ENCODE measurements at regions not wholly inside any gene's neighbourhood (a gene's known extent, or its start where the extent isn't known, plus 50 kb on each side); places are given as distances from the start of the nearest gene placed in this dataset.

DNA sequence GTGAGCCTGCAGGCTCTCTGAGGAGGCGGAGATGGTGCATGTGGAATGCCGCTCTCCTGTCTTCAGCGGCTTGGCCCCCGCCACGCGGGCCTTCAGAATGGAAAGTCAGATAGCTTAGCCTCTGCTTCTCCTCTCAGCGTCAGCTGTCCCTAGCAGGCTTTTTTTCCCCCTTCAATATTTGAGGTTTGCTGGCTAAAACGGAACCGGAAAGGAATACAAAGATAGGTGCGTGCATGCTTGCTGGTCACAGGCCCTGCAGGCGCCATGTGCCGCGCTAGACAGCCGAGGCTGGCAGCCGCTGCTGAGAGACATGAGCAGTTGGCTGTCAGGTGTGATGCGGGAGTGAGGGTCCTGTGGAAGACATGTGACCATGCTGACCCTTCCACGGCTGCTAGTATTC lies 161.2 kb upstream of the COBL start:
- no peak for DNase-seq
- H3K27me3 ChIP-seq = peaks cover 0 to 3% (median 2%) of the 10 kb centered on the region in 3 donors
- H3K4me1 ChIP-seq = no peaks in the 10 kb centered on the region
- intact Hi-C loops (cut with DNase I; ENCODE audit: low total_unique reads) = no loop called here
- 91 to 96% (median 95%) methylated on average over 16 to 17 of the region's 17 CpGs for WGBS, 5 donors
- H3K36me3 ChIP-seq = no peaks in the 10 kb centered on the region
- TF ChIP-seq EP300 (IDR thresholded peaks at IDR 0.05) = no peak
- TF ChIP-seq POLR2A (IDR thresholded peaks at IDR 0.05) = no peak
- TF ChIP-seq POLR2AphosphoS5 (IDR thresholded peaks at IDR 0.05) = no peak
- TF ChIP-seq, protein P1, sequence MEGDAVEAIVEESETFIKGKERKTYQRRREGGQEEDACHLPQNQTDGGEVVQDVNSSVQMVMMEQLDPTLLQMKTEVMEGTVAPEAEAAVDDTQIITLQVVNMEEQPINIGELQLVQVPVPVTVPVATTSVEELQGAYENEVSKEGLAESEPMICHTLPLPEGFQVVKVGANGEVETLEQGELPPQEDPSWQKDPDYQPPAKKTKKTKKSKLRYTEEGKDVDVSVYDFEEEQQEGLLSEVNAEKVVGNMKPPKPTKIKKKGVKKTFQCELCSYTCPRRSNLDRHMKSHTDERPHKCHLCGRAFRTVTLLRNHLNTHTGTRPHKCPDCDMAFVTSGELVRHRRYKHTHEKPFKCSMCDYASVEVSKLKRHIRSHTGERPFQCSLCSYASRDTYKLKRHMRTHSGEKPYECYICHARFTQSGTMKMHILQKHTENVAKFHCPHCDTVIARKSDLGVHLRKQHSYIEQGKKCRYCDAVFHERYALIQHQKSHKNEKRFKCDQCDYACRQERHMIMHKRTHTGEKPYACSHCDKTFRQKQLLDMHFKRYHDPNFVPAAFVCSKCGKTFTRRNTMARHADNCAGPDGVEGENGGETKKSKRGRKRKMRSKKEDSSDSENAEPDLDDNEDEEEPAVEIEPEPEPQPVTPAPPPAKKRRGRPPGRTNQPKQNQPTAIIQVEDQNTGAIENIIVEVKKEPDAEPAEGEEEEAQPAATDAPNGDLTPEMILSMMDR (IDR thresholded peaks at IDR 0.05) = no peak
- no peak overlapping the region for H3K4me3 ChIP-seq
- no peaks in the 10 kb centered on the region for H3K9me3 ChIP-seq
- H3K27ac ChIP-seq = no peak overlapping the region

DNA sequence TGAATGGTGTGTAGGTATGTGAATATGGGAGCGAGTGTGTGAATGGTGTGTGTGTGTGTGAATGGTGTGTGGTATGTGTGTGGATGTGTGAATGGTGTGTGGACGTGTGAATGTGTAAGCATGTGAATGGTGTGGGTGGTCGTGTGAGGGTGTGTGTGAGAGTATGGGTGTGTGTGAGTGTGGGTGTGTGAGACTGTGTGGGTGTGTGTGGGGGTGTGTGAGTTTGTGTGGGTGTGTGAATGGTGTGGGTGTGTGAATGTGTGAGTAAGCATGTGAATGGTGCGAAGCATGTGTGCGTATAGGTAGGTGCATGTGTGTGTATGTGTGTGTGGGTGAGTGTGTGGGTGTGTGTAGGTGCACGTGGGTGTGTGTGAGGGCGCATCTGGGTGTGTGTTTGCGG lies 160.7 kb upstream of the COBL start:
- TF ChIP-seq EP300 (IDR thresholded peaks at IDR 0.05) (no peak), POLR2AphosphoS5 (IDR thresholded peaks at IDR 0.05) (no peak), POLR2A (IDR thresholded peaks at IDR 0.05) (no peak)
- TF ChIP-seq, protein P1 (IDR thresholded peaks at IDR 0.05) = no peak
- intact Hi-C loops (cut with DNase I; ENCODE audit: low total_unique reads) = no loop called here
- no peaks in the 10 kb centered on the region for H3K9me3 ChIP-seq
- WGBS, 5 donors = 74 to 92% (median 90%) methylated on average over 7 to 8 of the region's 8 CpGs
- peaks cover 0 to 8% (median 5%) of the 10 kb centered on the region in 3 donors for H3K27me3 ChIP-seq
- H3K27ac ChIP-seq = no peak overlapping the region
- DNase-seq = no peak
- H3K4me3 ChIP-seq = no peak overlapping the region
- H3K4me1 ChIP-seq = no peaks in the 10 kb centered on the region
- no peaks in the 10 kb centered on the region for H3K36me3 ChIP-seq

GRCh38 chr7:51476026-51476425 lies 159.4 kb upstream of the COBL start:
- H3K27me3 ChIP-seq = peaks cover 0 to 21% (median 5%) of the 10 kb centered on the region in 3 donors
- no peaks in the 10 kb centered on the region for H3K9me3 ChIP-seq
- TF ChIP-seq POLR2AphosphoS5 (IDR thresholded peaks at IDR 0.05) (no peak), EP300 (IDR thresholded peaks at IDR 0.05) (no peak), POLR2A (IDR thresholded peaks at IDR 0.05) (no peak)
- TF ChIP-seq, protein P1 (IDR thresholded peaks at IDR 0.05) = no peak
- no peaks in the 10 kb centered on the region for H3K36me3 ChIP-seq
- whole genome bisulfite sequencing, 5 donors = 78 to 91% (median 89%) methylated on average over 12 to 13 of the region's 13 CpGs
- no peak overlapping the region for H3K4me3 ChIP-seq
- intact Hi-C loops (cut with DNase I; ENCODE audit: low total_unique reads) = no loop called here
- no peaks in the 10 kb centered on the region for H3K4me1 ChIP-seq
- H3K27ac ChIP-seq = no peak overlapping the region
- no peak for DNase-seq

DNA sequence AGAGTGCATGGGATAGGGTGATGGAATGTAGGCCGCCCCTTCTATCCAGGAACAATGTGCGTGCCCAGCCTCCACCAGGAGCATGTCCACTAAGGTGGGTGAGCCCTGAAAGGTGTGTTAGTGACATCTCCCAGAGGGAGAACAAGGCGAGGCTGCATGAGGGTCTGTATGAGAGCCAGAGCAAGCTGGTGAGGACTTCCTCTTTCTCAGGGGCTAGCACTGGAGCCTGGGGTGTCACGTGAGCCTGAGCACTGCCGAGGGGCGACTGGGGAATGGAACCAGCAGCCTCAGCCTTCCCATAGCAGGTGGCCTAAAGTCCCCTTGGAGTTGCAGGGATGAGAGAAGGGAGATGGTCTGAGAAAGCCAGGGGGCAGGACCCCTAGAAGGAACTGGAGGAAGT lies 156.3 kb upstream of the COBL start:
- Histone ChIP-seq H3K4me1 (no peaks in the 10 kb centered on the region), H3K4me3 (no peak overlapping the region), H3K9me3 (no peaks in the 10 kb centered on the region), H3K27ac (no peak overlapping the region), H3K27me3 (peaks cover 0 to 30% (median 5%) of the 10 kb centered on the region in 3 donors), H3K36me3 (no peaks in the 10 kb centered on the region)
- TF ChIP-seq EP300 (IDR thresholded peaks at IDR 0.05) = no peak
- TF ChIP-seq POLR2AphosphoS5 (IDR thresholded peaks at IDR 0.05) = no peak
- no peak for TF ChIP-seq POLR2A (IDR thresholded peaks at IDR 0.05)
- TF ChIP-seq, protein P1 (IDR thresholded peaks at IDR 0.05) = no peak
- 83 to 97% (median 87%) methylated on average over 5 to 6 of the region's 6 CpGs for WGBS, 5 donors
- no peak for DNase-seq
- intact Hi-C loops (cut with DNase I; ENCODE audit: low total_unique reads) = no loop called here
